GM19467 (cell line): ENCODE measurements at regions not wholly inside any gene's neighbourhood (a gene's known extent, or its start where the extent isn't known, plus 50 kb on each side); places are given as distances from the start of the nearest gene placed in this dataset.
"Not testable (repeated sequence)": the region's sequence is repeated elsewhere in the genome, so short reads cannot be mapped to it uniquely, and the experiment has no call there.

Experiments
- ATAC-seq: cut with Tn5 transposase; IDR thresholded peaks from one replicate; pipeline ENCODE4 v1.9.1; 2021; ENCODE audit warnings: mild to moderate bottlenecking, moderate library complexity; ENCODE audit not compliant: unreplicated experiment

- no peak for ATAC-seq
Measured at GRCh38 chr6:80789912-80790570, 683.6 kb downstream of the BCKDHB start.

- not testable (repeated sequence) for ATAC-seq
Measured at GRCh38 chr6:80783271-80783670, 676.8 kb downstream of the BCKDHB start.

- no peak for ATAC-seq
Measured at GRCh38 chr6:80771941-80772340, 665.5 kb downstream of the BCKDHB start.

GRCh38 chr6:80769106-80769505 is 662.6 kb downstream of the BCKDHB start:
- ATAC-seq = no peak

- ATAC-seq = no peak
Measured at GRCh38 chr6:80767808-80768207, 661.3 kb downstream of the BCKDHB start.

- no peak for ATAC-seq
Measured at GRCh38 chr6:80744213-80744612, 637.7 kb downstream of the BCKDHB start.

GRCh38 chr6:80742481-80742880 is 636.0 kb downstream of the BCKDHB start:
- ATAC-seq = no peak

- ATAC-seq = no peak
Measured at GRCh38 chr6:80733641-80734040, 627.2 kb downstream of the BCKDHB start.

- ATAC-seq = no peak
Measured at GRCh38 chr6:80728830-80729229, 622.4 kb downstream of the BCKDHB start.

GRCh38 chr6:80728101-80728750 is 621.8 kb downstream of the BCKDHB start:
- no peak for ATAC-seq

GRCh38 chr6:80725156-80725930 is 618.9 kb downstream of the BCKDHB start:
- no peak for ATAC-seq

GRCh38 chr6:80720824-80721223 is 614.4 kb downstream of the BCKDHB start:
- no peak for ATAC-seq

- ATAC-seq = no peak
Measured at GRCh38 chr6:80714513-80714912, 608.0 kb downstream of the BCKDHB start.

GRCh38 chr6:80698459-80698858 is 592.0 kb downstream of the BCKDHB start:
- no peak for ATAC-seq

GRCh38 chr6:80696268-80696667 is 589.8 kb downstream of the BCKDHB start:
- no peak for ATAC-seq

GRCh38 chr6:80690551-80691131 is 584.2 kb downstream of the BCKDHB start:
- no peak for ATAC-seq

- no peak for ATAC-seq
Measured at GRCh38 chr6:80689716-80690395, 583.4 kb downstream of the BCKDHB start.

- ATAC-seq = no peak
Measured at GRCh38 chr6:80679992-80680391, 573.5 kb downstream of the BCKDHB start.

GRCh38 chr6:80676386-80676785 is 569.9 kb downstream of the BCKDHB start:
- ATAC-seq = no peak

- ATAC-seq = no peak
Measured at GRCh38 chr6:80674669-80675068, 568.2 kb downstream of the BCKDHB start.

GRCh38 chr6:80673367-80673766 is 566.9 kb downstream of the BCKDHB start:
- ATAC-seq = no peak
